Stimulated activated naive CD4-positive, alpha-beta T cell treated with Interleukin-2 at 50 U/mL for 16 hours (primary cell): ENCODE measurements at regions not wholly inside any gene's neighbourhood (a gene's known extent, or its start where the extent isn't known, plus 50 kb on each side); places are given as distances from the start of the nearest gene placed in this dataset.
"Not testable (repeated sequence)": the region's sequence is repeated elsewhere in the genome, so short reads cannot be mapped to it uniquely, and the experiment has no call there.

Experiments
- DNase-seq: peaks from one replicate; lab custom pipeline; 2025; lab: John Stamatoyannopoulos, UW

DNA sequence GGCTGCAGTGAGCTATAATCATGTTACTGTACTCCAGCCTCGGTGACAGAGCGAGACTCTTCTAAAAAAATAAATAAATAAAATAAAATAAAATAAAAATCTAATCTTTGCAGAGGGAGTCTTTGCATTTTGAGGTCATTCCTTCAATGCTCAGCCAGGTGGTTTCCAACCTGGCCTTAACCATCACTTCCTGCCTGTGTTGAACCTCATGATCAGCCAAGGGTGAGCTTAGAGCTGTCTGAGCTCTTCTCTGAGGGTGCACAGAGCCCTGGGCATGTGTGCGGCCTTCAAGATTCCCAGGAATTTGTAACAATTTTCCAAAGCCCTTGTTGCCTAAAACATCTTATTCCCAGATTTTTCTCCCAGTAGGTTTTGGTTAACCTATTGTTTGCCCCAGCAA is 94.3 kb downstream of the KCNJ12 start:
- DNase-seq = not testable (repeated sequence)

GRCh38 chr17:21470861-21471260 is 94.7 kb downstream of the KCNJ12 start:
- no peak for DNase-seq

- no peak for DNase-seq
These were observed 98.7 kb downstream of the KCNJ12 start for GRCh38 chr17:21474815-21475214.

DNA sequence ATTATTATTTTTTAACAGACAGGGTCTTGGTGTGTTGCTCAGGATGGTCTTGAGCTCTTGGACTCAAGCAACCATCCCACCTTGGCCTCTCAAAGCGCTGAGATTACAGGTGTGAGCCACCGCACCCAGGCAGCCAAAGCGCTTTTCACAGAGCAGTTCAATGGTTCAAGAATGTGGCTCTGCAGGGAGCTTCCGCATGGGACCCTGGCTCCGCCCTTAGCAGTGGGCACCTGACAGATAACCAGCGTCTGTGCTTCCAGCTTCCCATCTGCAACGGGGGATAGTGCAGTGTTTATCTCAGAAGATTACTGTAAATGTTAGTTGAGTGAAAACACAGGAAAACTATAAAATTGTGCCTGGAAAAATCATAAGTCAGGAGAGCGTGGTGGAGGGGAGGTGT is 99.4 kb downstream of the KCNJ12 start:
- DNase-seq = no peak

- DNase-seq = no peak
These were observed 100.7 kb downstream of the KCNJ12 start for GRCh38 chr17:21476867-21477266.

DNA sequence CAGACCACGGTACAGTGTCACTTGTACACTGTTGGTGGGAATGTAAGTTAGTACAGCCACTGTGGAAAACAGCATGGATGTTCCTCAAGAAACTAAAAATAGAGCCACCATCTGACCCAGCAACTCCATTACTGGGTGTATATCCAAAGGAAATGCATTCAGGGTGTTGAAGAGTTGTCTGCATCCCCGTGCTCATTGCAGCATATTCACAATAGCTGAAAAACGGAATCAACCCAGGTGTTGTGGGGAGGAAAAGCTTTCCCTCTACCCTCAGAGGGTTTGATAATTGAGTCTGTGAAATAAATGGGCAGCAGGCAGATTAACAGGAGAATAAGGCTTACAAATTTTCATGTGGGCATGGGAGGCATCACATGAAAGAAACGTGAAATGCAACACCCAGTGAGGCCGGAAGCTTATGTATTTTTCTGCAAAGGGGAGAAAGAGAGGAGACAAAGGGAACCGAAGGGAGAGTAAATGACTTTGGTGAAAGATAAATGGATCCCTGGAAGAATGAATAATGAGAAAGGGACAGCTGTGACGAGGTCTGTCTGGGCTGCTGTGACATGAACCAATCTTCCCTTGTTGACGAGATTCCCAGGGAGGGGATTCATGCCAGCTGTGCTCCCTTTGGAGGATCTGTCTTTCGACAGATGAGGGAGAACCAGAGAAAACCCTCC is 106.2 kb downstream of the KCNJ12 start:
- DNase-seq = no peak

- not testable (repeated sequence) for DNase-seq
These were observed 111.9 kb downstream of the KCNJ12 start for GRCh38 chr17:21488043-21488442.

GRCh38 chr17:21493993-21494392 is 117.8 kb downstream of the KCNJ12 start:
- DNase-seq = no peak

- DNase-seq = no peak
These were observed 119.1 kb downstream of the KCNJ12 start for GRCh38 chr17:21495281-21495680.

- DNase-seq = no peak
These were observed 123.9 kb downstream of the KCNJ12 start for GRCh38 chr17:21500064-21500463.

DNA sequence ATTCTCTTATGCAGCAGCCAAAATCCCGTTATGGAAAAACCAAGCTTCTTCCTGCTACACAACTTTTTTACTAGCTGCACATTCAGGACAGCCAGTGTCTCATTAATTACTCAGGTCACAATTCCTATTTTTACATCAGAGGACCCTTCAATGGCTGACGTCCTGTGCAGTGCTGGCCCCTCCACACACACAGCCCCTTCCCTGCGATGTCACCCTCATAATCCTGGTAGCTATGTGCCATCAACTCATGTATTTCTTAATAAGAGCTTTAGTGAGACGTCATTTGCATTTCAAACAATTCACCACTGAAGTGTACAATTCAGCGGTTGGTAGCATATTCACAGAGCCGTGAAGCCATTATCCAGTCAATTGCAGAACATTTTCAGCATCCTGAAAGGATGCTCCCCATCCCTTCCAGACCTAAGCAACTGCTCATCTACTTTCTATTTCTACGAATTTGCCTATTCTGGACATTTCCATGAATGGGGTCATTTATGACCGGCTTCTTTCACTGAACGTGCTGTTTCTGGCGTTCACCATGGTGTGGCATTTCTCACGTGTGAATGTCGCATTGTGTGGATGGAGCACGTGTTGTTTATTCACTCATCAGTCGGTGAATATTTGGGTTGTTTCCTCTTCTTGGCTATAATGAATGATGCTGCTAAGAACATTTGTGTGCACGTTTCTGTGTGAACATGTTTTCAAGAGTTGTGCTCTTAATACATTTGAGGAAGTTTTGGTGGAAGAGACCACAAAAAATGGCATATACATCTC is 126.0 kb downstream of the KCNJ12 start:
- not testable (repeated sequence) for DNase-seq

- no peak for DNase-seq
These were observed 130.0 kb downstream of the KCNJ12 start for GRCh38 chr17:21505819-21506815.

GRCh38 chr17:21507806-21508205 is 131.6 kb downstream of the KCNJ12 start:
- not testable (repeated sequence) for DNase-seq

GRCh38 chr17:21508211-21508610 is 132.1 kb downstream of the KCNJ12 start:
- no peak for DNase-seq

- not testable (repeated sequence) for DNase-seq
These were observed 133.2 kb downstream of the KCNJ12 start for GRCh38 chr17:21509356-21509755.

DNA sequence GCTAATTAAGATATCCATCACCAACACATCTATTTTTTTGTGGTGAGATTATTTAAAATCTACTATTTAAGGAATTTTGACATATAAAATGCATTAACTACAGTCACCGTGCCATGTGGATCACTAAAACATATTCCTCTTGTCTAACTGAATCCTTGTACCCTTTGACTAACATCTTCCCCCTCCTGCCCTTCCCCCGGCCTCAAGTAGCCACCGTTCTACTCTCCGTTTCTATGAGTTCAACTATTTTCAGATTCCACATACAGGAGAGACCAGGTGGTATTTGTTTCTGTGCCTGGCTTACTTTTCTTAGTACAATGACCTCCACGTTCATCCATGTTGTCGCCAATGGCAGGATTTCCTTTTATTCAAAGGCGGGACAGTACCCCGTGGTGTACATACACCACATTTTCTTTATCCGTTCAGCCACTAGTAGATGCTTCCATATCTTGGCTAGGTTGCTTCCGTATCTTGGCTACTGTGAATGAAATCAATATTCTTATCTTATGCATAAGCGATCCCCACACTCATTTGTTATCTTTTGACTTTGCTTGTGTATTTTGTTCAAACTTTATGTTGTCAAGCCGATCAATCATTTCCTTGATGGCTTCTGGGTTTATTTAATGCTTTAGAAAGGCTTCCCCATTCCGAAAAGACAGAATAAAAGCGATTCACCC is 134.7 kb downstream of the KCNJ12 start:
- no peak for DNase-seq

GRCh38 chr17:21511363-21512195 is 135.4 kb downstream of the KCNJ12 start:
- peak; percentile 64 for DNase-seq

DNA sequence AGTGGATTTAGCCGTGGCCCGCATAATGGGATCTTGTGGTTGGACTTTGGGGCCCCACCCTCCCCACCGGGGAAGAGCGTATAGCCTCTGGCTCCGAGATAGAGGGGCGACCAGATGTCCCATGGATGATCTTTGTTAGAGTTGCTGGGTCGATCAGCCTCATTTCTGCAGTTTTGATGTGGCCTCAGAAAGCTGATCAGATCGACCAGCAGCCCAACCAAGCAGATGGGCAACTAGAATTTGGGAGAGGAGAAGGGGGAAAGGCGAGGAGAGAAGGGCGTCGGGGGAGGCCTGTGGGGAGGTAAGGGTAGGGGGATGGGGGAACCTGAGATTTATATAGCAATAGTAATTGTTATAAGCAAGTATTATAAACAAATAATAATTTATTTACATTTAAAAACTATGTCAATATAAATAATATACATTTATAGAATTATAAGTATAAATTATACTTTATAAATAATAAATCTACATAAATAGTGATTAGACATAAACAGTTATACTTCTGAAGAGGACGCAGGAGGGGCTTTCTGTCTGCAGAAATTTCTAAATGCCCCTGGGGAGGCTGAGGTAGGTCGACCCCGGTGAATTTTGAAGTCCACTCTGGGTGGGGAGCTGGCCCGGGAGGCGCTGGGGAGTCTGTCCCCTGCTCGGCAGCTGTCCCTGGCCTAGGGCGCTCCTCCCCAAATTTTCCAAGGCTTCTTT is 136.3 kb downstream of the KCNJ12 start:
- no peak for DNase-seq

GRCh38 chr17:21513012-21513570 is 136.9 kb downstream of the KCNJ12 start:
- peak; percentile 68 for DNase-seq

- DNase-seq = not testable (repeated sequence)
These were observed 138.4 kb downstream of the KCNJ12 start for GRCh38 chr17:21514567-21514966.
